C4-2B (cell line): ENCODE measurements at regions not wholly inside any gene's neighbourhood (a gene's known extent, or its start where the extent isn't known, plus 50 kb on each side); places are given as distances from the start of the nearest gene placed in this dataset.

Source experiments
- H3K27ac ChIP-seq: fragments of 450-650 bp; 2 replicates; pipeline ENCODE4 v1.5.1; 2017
- CTCF ChIP-seq: fragments of 450-650 bp; conservative IDR thresholded peaks from 2 replicates; pipeline ENCODE4 v1.5.1; 2017; ENCODE audit warnings: mild to moderate bottlenecking
- ZFX ChIP-seq: fragments of 450-650 bp; IDR thresholded peaks from 2 replicates; pipeline ENCODE4 v1.6.1; 2017

GRCh38 chr18:22103647-22104031 lies 65.8 kb upstream of the GATA6 start:
- H3K27ac ChIP-seq, result no peak overlapping the region
- no peak for TF ChIP-seq ZFX

- no peak overlapping the region for H3K27ac ChIP-seq
- TF ChIP-seq ZFX, result no peak
- TF ChIP-seq CTCF, result no peak
Observed at GRCh38 chr18:22106536-22107292, 62.7 kb upstream of the GATA6 start.

DNA sequence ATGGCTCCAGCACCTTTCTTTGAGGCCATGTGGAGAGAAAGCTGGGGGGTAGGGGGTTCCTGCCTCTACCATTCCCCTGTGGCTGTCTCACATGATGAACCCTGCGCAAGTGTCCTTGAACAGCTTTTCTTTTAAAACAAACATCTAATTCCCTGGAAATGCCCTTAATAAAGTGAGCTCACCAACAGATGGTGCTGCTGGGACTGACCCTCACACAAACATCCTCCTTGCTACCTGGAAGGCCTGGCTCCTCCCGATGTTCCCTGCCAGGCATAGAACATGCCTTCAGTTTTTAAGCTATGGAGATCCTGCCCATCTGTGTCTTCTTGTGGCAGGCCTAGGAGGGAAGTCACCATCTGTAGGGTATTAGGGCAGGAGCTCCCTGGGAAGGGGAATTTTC lies 60.7 kb upstream of the GATA6 start:
- no peak overlapping the region for H3K27ac ChIP-seq
- TF ChIP-seq CTCF (no peak; the same call in 1 of the 2 replicates), ZFX (no peak)

DNA sequence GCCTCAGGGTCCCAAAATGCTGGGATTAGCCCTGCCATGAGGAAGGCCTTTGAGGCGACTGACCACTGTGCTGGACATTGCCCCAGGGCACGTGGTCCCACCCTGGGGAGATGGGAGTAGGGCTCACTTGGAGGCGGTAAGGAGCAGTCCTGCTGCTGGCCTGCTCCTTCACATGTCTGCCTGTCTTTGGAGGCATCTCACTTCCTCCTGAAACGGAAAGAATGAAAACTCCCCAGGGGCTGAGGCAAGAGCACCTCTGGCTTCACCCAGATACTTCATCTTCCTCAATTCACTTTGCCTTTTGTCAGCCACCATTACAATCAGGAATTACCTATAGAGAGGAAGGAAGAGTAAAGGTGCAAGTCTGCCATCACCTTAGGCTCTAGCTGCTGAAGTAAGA lies 59.9 kb upstream of the GATA6 start:
- TF ChIP-seq ZFX, result no peak
- no peak for TF ChIP-seq CTCF
- H3K27ac ChIP-seq, result no peak overlapping the region

- no peak for TF ChIP-seq CTCF
- TF ChIP-seq ZFX, result no peak
- H3K27ac ChIP-seq, result no peak overlapping the region
Observed at GRCh38 chr18:22110461-22110924, 58.9 kb upstream of the GATA6 start.

- H3K27ac ChIP-seq, result no peak overlapping the region
- TF ChIP-seq CTCF (no peak), ZFX (no peak)
Observed at GRCh38 chr18:22112215-22112614, 57.2 kb upstream of the GATA6 start.

DNA sequence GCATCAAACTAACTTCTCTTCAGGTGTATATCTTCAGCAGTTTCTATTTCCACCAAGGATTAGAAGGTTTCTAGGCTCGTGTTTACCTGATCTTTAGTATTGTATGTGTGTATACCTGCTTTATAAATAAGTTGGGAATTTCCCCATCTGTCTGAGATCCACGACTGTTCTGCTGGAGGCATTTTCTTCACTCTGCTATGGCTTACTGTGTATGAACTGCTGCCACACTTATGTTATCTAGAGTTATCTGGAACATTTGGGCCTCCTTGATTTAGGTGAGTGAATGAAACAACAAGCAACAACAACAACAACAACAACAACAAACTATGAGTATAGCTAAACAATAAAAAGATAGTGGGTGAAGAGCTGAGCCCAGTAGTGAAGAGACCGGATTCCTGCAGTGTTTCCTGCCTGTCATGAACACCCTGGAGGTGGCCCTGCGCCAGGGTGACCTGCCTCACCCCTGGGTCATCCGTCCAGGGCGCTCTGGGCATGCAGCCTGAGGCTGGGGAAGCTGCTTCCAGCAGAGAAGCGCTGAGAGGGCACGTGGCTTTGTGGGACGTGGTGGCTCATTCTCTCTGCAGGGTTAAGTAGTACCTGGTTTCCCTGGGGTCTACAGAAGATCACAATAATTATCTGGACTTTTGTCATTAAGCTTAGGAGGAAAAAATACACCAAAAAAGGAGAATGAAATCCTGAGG lies 56.1 kb upstream of the GATA6 start:
- H3K27ac ChIP-seq, result no peak overlapping the region
- TF ChIP-seq CTCF, result no peak
- TF ChIP-seq ZFX, result no peak
